ENCODE measurements at regions not wholly inside any gene's neighbourhood (a gene's known extent, or its start where the extent isn't known, plus 50 kb on each side); places are given as distances from the start of the nearest gene placed in this dataset.

GRCh38 chr7:17234398-17235031, 63.9 kb upstream of the AHR start:
- no peak for TF ChIP-seq CTCF (IDR thresholded peaks at IDR 0.05; ENCODE audit: control insufficient read depth, insufficient read depth, low read depth, low read length, missing control alignments)
- peak; percentile 89 for DNase-seq (ENCODE audit: low read depth)
- no peak overlapping the region for H3K4me3 ChIP-seq (ENCODE audit: control insufficient read depth, low read depth, low read length)

GRCh38 chr7:17236171-17236570, 62.3 kb upstream of the AHR start:
- no peak for TF ChIP-seq CTCF (IDR thresholded peaks at IDR 0.05; ENCODE audit: control insufficient read depth, insufficient read depth, low read depth, low read length, missing control alignments)

GRCh38 chr7:17236603-17237002, 61.8 kb upstream of the AHR start:
- DNase-seq (ENCODE audit: low read depth): no peak
- TF ChIP-seq CTCF (IDR thresholded peaks at IDR 0.05; ENCODE audit: control insufficient read depth, insufficient read depth, low read depth, low read length, missing control alignments): no peak
- no peak overlapping the region for H3K4me3 ChIP-seq (ENCODE audit: control insufficient read depth, low read depth, low read length)

More at GRCh38 chr7:17236171-17236570, 62.3 kb upstream of the AHR start:
- DNase-seq (ENCODE audit: low read depth): no peak
- no peak overlapping the region for H3K4me3 ChIP-seq (ENCODE audit: control insufficient read depth, low read depth, low read length)

GRCh38 chr7:17239046-17239445, 59.4 kb upstream of the AHR start:
- no peak for TF ChIP-seq CTCF (IDR thresholded peaks at IDR 0.05; ENCODE audit: control insufficient read depth, insufficient read depth, low read depth, low read length, missing control alignments)
- no peak for DNase-seq (ENCODE audit: low read depth)

GRCh38 chr7:17239683-17240521, 58.5 kb upstream of the AHR start:
- no peak for TF ChIP-seq CTCF (IDR thresholded peaks at IDR 0.05; ENCODE audit: control insufficient read depth, insufficient read depth, low read depth, low read length, missing control alignments)
- no peak for DNase-seq (ENCODE audit: low read depth)
- H3K4me3 ChIP-seq (ENCODE audit: control insufficient read depth, low read depth, low read length): no peak overlapping the region

More at GRCh38 chr7:17239046-17239445, 59.4 kb upstream of the AHR start:
- no peak overlapping the region for H3K4me3 ChIP-seq (ENCODE audit: control insufficient read depth, low read depth, low read length)

GRCh38 chr7:17242504-17242903, 55.9 kb upstream of the AHR start:
- TF ChIP-seq CTCF (IDR thresholded peaks at IDR 0.05; ENCODE audit: control insufficient read depth, insufficient read depth, low read depth, low read length, missing control alignments): no peak
- H3K4me3 ChIP-seq (ENCODE audit: control insufficient read depth, low read depth, low read length): no peak overlapping the region
- no peak for DNase-seq (ENCODE audit: low read depth)
